Body of pancreas (tissue), 4 donors: ENCODE measurements at regions not wholly inside any gene's neighbourhood (a gene's known extent, or its start where the extent isn't known, plus 50 kb on each side); places are given as distances from the start of the nearest gene placed in this dataset.
A peak's percentile ranks its signal among the peaks of the same experiment; 100 is the strongest.

Source experiments
- ATAC-seq: fragments of 150-250 bp; one replicate; pipeline ENCODE4 v1.9.1; 2016
- DNase-seq, 4 donors: peaks; one replicate each; pipeline ENCODE4 v3.0.0-alpha.2; 2019
- H3K27ac ChIP-seq, 4 donors: fragments of 200-600 bp; sonication (generic); 1 replicate in 3 of 4; 2 replicates in 1 of 4; pipeline versions ENCODE4 v1.5.1 to v1.6.1; 2016 to 2019; ENCODE audit warnings: mild to moderate bottlenecking in 1 of 4, mixed read lengths in 1 of 4, moderate library complexity in 1 of 4
- H3K27me3 ChIP-seq, 2 donors: fragments of 200-600 bp; sonication (generic); one replicate each; pipeline ENCODE4 v1.6.0; 2016; ENCODE audit warnings: mild to moderate bottlenecking in 1 of 2
- H3K36me3 ChIP-seq, 2 donors: fragments of 200-600 bp; sonication (generic); replicated peaks in 1 of 2; 2 replicates each; pipeline ENCODE4 v1.5.1; 2016; ENCODE audit warnings: low read depth in 2 of 2; ENCODE audit not compliant: insufficient read depth in 1 of 2
- H3K4me1 ChIP-seq: fragments of 200-600 bp; sonication (generic); one replicate; pipeline ENCODE4 v1.6.0; 2016
- H3K4me3 ChIP-seq, 2 donors: fragments of 200-600 bp; sonication (generic); 1 replicate in 1 of 2; 2 replicates in 1 of 2; pipeline ENCODE4 v1.5.1; 2016 to 2019
- H3K9me3 ChIP-seq, 3 donors: fragments of 200-600 bp; sonication (generic); 1 replicate in 2 of 3; 2 replicates in 1 of 3; pipeline ENCODE4 v1.5.1; 2016
- POLR2A ChIP-seq, 3 donors: fragments of 450-650 bp; IDR thresholded peaks; one replicate each; pipeline ENCODE4 v1.6.1; 2016; ENCODE audit warnings: antibody characterized with exemption in 3 of 3, mild to moderate bottlenecking in 2 of 3
- WGBS, 2 donors: methylation state at CpG; one replicate each; pipeline ENCODE4 v1.1.5; 2017; 5-methylcytosine and 5-hydroxymethylcytosine counted together
- intact Hi-C: fragments of 100-400 bp; cut with DNase I; formaldehyde crosslinking; loops from one replicate; pipeline ENCODE4 v1.15.1; 2023
- TF ChIP-seq, protein P1 (sequence below), 7 experiments: fragments of 450-650 bp in 4 of 7; fragments of 200-600 bp in 3 of 7; sonication (generic) in 3 of 7; IDR thresholded peaks; one replicate each; pipeline ENCODE4 v1.5.1; 2016 to 2019; ENCODE audit warnings: antibody characterized with exemption in 7 of 7

DNA sequence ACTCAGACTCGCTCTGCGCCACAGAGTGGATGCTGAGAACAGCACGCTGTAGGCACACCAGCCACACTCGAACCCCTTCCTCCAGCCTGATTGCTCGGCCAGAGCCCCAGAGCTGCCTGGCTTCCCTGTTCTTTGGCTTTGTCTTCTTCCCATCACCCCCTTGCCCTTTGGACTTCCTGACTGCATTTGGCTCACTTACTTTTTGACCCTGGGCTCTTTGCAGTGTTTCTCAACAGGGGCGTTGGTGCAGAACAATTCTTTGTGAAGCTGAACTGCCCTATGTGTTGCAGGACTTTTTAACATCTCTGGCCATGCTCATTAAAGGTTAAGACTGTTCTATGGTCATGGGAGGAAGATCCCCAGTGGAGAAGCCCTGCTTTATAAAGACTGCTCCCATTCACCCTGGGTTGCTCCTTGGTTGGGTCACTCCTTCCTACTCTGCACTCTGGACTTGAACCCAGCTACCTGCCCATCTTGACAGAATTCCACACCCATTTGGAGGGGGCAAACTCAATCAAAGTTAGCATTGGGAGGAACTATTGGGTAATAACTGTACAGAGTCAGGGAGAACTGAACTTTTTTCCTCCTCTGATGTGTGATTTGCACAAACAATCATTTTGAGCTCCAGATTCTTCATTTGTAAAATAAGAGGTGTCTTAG, 127.7 kb upstream of the PLEKHG7 start:
- ATAC-seq (no peak), DNase-seq (peak in 3 of 4 donors; percentile 11 to 22 (median 13))
- intact Hi-C loops = no loop called here
- TF ChIP-seq, protein P1, sequence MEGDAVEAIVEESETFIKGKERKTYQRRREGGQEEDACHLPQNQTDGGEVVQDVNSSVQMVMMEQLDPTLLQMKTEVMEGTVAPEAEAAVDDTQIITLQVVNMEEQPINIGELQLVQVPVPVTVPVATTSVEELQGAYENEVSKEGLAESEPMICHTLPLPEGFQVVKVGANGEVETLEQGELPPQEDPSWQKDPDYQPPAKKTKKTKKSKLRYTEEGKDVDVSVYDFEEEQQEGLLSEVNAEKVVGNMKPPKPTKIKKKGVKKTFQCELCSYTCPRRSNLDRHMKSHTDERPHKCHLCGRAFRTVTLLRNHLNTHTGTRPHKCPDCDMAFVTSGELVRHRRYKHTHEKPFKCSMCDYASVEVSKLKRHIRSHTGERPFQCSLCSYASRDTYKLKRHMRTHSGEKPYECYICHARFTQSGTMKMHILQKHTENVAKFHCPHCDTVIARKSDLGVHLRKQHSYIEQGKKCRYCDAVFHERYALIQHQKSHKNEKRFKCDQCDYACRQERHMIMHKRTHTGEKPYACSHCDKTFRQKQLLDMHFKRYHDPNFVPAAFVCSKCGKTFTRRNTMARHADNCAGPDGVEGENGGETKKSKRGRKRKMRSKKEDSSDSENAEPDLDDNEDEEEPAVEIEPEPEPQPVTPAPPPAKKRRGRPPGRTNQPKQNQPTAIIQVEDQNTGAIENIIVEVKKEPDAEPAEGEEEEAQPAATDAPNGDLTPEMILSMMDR (IDR thresholded peaks at IDR 0.05) = no peak
- no peak for TF ChIP-seq POLR2A (IDR thresholded peaks at IDR 0.05)
- H3K36me3 ChIP-seq = no peaks in the 10 kb centered on the region
- H3K27me3 ChIP-seq = no peaks in the 10 kb centered on the region
- H3K9me3 ChIP-seq = no peaks in the 10 kb centered on the region
- 77 to 79% methylated on average over 6 of the region's 6 CpGs for WGBS, 2 donors
- peaks cover 13% of the 10 kb centered on the region for H3K4me1 ChIP-seq
- H3K4me3 ChIP-seq = no peak overlapping the region
- H3K27ac ChIP-seq = peak overlapping the region in 1 of 4 donors; percentile 45

DNA sequence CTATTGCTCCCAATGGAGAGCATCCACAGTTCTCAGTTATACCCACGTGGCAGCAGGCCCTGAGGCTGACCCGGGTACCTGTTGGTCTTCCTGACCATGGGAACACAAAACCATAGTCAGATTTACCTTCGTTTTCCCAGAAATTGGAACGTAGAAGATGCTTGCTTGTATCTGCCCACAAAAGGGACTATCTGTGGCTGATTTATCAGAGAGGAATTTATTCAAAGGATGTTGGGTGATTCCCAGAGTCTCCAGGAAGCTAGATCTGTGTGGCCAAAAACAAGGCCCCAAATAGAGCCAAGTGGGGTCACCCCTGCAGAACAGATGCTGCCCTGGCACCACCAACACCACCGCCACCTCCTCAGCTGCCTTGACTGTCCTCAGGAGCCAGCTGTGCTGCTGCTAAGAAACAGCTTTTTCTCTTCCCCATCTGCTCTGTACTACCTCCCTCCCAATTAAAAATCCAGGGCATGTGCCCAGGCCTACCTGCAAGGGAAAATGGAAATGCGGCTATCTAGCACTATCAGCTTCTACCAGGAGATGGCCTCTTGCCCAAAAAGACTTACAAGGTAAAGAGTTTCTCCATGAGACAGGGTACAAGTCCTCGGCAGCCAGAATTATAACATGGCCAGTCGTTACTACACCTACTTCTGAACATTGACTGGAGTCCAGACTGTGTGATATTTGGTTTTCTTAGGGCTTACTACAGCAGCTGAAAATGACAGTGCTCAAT, 128.6 kb upstream of the PLEKHG7 start:
- intact Hi-C loops = no loop called here
- H3K27ac ChIP-seq = peak overlapping the region in 2 of 4 donors; percentile 39 to 45
- no peaks in the 10 kb centered on the region for H3K9me3 ChIP-seq
- no peak for TF ChIP-seq POLR2A (IDR thresholded peaks at IDR 0.05)
- TF ChIP-seq, protein P1 (IDR thresholded peaks at IDR 0.05) = peak in 3 of 7 experiments; percentile 17 to 22 (median 19)
- H3K36me3 ChIP-seq = no peaks in the 10 kb centered on the region
- WGBS, 2 donors = 67% methylated on average over 7 to 8 of the region's 8 CpGs
- H3K27me3 ChIP-seq = no peaks in the 10 kb centered on the region
- DNase-seq (peak in 2 of 4 donors; percentile 10 to 25), ATAC-seq (no peak)
- H3K4me3 ChIP-seq = no peak overlapping the region
- peaks cover 19% of the 10 kb centered on the region for H3K4me1 ChIP-seq

DNA sequence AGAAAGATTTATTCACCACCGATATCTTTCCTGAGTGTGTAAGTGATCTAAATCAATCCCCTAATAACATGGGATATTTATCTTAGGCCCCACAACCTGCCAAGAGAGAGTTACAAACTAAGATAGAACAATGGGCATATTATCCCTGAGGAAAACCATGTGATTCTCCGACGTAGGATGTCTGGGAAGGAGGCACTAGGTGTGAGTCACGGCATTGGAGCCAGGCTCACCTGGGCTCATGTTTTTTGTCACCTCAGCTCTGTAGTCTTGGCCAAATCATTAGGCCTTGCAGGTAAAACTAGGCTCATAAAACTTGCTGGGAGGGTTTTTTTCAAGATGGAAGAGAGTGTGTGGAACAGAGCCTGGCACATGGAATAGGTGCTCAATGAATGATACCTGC, 129.7 kb upstream of the PLEKHG7 start:
- intact Hi-C loops = no loop called here
- no peaks in the 10 kb centered on the region for H3K27me3 ChIP-seq
- no peak overlapping the region for H3K4me3 ChIP-seq
- H3K9me3 ChIP-seq = no peaks in the 10 kb centered on the region
- DNase-seq = peak in 3 of 4 donors; percentile 23 to 34 (median 27)
- no peaks in the 10 kb centered on the region for H3K36me3 ChIP-seq
- H3K27ac ChIP-seq = peak overlapping the region; percentile 7 to 45 (median 35)
- peak; percentile 49 for ATAC-seq
- TF ChIP-seq, protein P1 (IDR thresholded peaks at IDR 0.05) = no peak
- no peak for TF ChIP-seq POLR2A (IDR thresholded peaks at IDR 0.05)
- H3K4me1 ChIP-seq = peaks cover 26% of the 10 kb centered on the region
- 55 to 64% methylated on average over 4 of the region's 4 CpGs for WGBS, 2 donors

DNA sequence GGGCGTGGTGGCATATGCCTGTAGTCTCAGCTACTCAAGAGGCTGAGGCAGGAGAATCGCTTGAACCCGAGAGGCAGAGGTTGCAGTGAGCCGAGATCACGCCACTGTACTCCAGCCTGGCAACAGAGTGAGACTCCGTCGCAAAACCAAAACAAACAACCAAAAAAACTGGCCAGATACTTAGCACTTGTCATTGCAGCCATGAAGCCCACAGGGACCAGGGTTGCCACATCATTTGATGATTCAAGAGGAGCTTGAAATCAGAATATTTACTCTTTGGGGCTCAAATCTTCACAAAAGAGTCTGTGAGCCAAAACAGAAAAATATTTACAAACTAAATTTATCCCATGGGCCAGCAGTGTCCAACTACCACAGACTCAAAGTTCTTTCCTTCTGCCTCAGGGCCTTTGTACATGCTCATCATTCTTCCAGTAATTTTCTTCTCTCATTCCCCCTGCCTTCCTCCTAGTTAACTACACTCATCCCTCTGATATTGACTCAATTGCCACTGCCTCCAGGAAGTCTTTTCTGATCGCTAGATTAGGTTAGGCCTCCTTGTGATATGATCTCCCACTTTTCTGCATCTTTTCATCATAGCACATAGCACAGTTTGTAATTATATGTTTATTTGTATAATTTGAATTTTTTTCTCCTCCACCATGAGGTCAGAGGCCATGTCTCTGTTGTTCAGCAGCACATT, 130.8 kb upstream of the PLEKHG7 start:
- WGBS, 2 donors = 90 to 91% methylated on average over 8 of the region's 8 CpGs
- peaks cover 26% of the 10 kb centered on the region for H3K4me1 ChIP-seq
- H3K27ac ChIP-seq = peak overlapping the region in 1 of 4 donors; percentile 45
- no peak for TF ChIP-seq POLR2A (IDR thresholded peaks at IDR 0.05)
- TF ChIP-seq, protein P1 (IDR thresholded peaks at IDR 0.05) = no peak
- no peak overlapping the region for H3K4me3 ChIP-seq
- intact Hi-C loops = no loop called here
- no peaks in the 10 kb centered on the region for H3K27me3 ChIP-seq
- no peaks in the 10 kb centered on the region for H3K36me3 ChIP-seq
- ATAC-seq (no peak), DNase-seq (peak in 1 of 4 donors; percentile 14)
- no peaks in the 10 kb centered on the region for H3K9me3 ChIP-seq
